ENCODE measurements at regions not wholly inside any gene's neighbourhood (a gene's known extent, or its start where the extent isn't known, plus 50 kb on each side); places are given as distances from the start of the nearest gene placed in this dataset.

DNA sequence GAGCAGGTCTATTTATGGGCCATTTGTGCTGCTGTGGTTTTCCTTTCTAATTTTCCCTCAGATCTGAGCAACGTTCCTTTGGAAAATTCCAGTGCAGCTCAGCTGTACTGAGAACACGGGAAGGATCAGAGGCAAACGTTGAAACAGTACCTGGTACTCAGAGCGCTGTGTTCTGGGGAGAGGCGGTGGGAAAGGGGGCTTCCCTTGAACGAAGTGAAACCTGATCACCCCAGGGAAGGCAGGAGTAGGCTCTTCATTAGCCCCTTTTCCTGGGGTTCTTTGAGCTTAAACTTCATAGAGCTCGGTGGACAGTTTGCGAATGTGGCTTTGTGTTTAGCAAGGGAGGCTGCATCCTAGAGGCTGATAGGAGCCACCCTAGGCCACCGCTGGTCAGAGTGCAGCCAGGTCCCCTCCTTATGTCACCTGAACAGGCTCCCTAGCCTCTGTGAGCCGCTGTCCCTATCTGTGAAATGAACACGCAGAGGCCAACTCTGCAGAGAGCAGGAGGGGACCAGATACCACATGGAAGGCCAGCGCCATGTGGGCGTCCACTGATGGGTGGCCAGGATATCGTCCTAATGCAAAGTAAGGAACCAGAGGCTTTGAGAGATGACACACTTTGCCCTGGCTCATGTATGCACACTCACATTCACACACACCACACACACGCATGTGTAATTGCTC, 1464.8 kb downstream of the BRD1 start:
- H3K9me3 ChIP-seq (ENCODE audit: low read depth) = no peaks in the 10 kb centered on the region
- H3K4me1 ChIP-seq (ENCODE audit: insufficient read depth) = no peaks in the 10 kb centered on the region
- H3K79me2 ChIP-seq (ENCODE audit: insufficient read depth) = no peaks in the 10 kb centered on the region
- H3K9ac ChIP-seq = no peak overlapping the region
- TF ChIP-seq EZH2 (IDR thresholded peaks at IDR 0.05; ENCODE audit: insufficient read depth, poor library complexity, severe bottlenecking) = no peak
- TF ChIP-seq EZH2phosphoT487 (IDR thresholded peaks at IDR 0.05; ENCODE audit: insufficient read depth, low read depth) = no peak
- in situ Hi-C loops (cut with MboI) = no loop called here
- no peaks in the 10 kb centered on the region for H3K27me3 ChIP-seq (replicated peaks; ENCODE audit: insufficient read depth)
- H2AFZ ChIP-seq = no peak overlapping the region
- H3K27ac ChIP-seq = no peak overlapping the region
- no peak overlapping the region for H3K4me2 ChIP-seq (ENCODE audit: unreplicated experiment)
- no peak for DNase-seq
- no peaks in the 10 kb centered on the region for H3F3A ChIP-seq (ENCODE audit: insufficient read depth)
- no peaks in the 10 kb centered on the region for H4K20me1 ChIP-seq (ENCODE audit: insufficient read depth)
- H3K4me3 ChIP-seq = no peak overlapping the region
- WGBS, 2 experiments (ENCODE audit: low coverage in 1 of 2, low lambda C conversion rate in 2 of 2, missing lambda C conversion rate in 2 of 2) = 49 to 51% methylated on average over 15 of the region's 15 CpGs
- H3K9me2 ChIP-seq (ENCODE audit: insufficient read depth) = no peaks in the 10 kb centered on the region
- no peaks in the 10 kb centered on the region for H3K36me3 ChIP-seq (ENCODE audit: low read depth)

DNA sequence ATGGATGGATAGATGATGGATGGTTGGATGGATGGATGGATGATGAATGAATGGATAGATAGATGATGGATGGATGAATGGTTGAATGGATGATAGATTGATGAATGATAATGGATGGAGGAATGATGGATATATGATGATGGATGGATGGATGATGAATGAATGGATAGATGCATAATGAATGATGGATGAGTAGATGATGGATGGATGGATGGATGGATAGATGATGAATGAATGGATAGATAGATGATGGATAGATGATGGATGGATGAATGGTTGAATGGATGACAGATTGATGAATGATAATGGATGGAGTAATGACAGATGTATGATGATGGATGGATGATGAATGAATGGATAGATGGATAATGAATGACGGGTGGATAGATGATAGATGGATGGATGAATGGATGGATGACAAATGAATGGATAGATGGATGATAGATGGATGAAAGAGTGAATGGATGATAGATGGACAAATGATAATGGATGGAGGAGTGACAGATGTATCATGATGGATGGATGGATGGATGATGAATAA, 1466.5 kb downstream of the BRD1 start:
- Histone ChIP-seq H3F3A (ENCODE audit: insufficient read depth) (no peaks in the 10 kb centered on the region), H3K27ac (no peak overlapping the region), H3K79me2 (ENCODE audit: insufficient read depth) (no peaks in the 10 kb centered on the region), H3K9me2 (ENCODE audit: insufficient read depth) (no peaks in the 10 kb centered on the region), H2AFZ (no peak overlapping the region), H3K9ac (no peak overlapping the region), H4K20me1 (ENCODE audit: insufficient read depth) (no peaks in the 10 kb centered on the region), H3K9me3 (ENCODE audit: low read depth) (no peaks in the 10 kb centered on the region), H3K4me1 (ENCODE audit: insufficient read depth) (no peaks in the 10 kb centered on the region), H3K27me3 (replicated peaks; ENCODE audit: insufficient read depth) (no peaks in the 10 kb centered on the region), H3K36me3 (ENCODE audit: low read depth) (no peaks in the 10 kb centered on the region), H3K4me3 (no peak overlapping the region), H3K4me2 (ENCODE audit: unreplicated experiment) (no peak overlapping the region)
- TF ChIP-seq EZH2phosphoT487 (IDR thresholded peaks at IDR 0.05; ENCODE audit: insufficient read depth, low read depth) (no peak), EZH2 (IDR thresholded peaks at IDR 0.05; ENCODE audit: insufficient read depth, poor library complexity, severe bottlenecking) (no peak)
- in situ Hi-C loops (cut with MboI) = no loop called here
- DNase-seq = no peak
- 67 to 76% methylated on average over 1 of the region's 1 CpG for WGBS, 2 experiments (ENCODE audit: low coverage in 1 of 2, low lambda C conversion rate in 2 of 2, missing lambda C conversion rate in 2 of 2)

DNA sequence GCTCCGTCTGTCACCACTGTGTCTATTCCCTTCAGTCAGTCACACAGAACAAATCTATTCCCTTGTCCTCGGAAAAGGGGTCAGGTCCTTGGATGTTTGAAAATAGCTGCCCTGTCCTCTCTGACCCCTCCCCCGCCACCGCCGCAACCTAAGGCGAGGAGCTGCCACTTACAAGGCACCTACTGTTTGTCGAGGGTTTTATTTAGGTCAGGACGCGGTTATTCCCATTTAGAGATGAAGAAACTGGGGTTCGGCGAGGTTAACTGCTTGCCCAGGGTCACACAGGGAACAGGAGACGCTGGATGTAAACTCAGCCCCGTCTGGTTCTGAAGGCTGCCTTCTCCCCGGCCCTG, 1468.1 kb downstream of the BRD1 start:
- no peaks in the 10 kb centered on the region for H3K9me2 ChIP-seq (ENCODE audit: insufficient read depth)
- DNase-seq = no peak
- H3K27me3 ChIP-seq (replicated peaks; ENCODE audit: insufficient read depth) = no peaks in the 10 kb centered on the region
- H3F3A ChIP-seq (ENCODE audit: insufficient read depth) = no peaks in the 10 kb centered on the region
- no peaks in the 10 kb centered on the region for H3K36me3 ChIP-seq (ENCODE audit: low read depth)
- H3K4me2 ChIP-seq (ENCODE audit: unreplicated experiment) = no peak overlapping the region
- H3K4me3 ChIP-seq = no peak overlapping the region
- no peaks in the 10 kb centered on the region for H3K79me2 ChIP-seq (ENCODE audit: insufficient read depth)
- no peaks in the 10 kb centered on the region for H3K4me1 ChIP-seq (ENCODE audit: insufficient read depth)
- no peaks in the 10 kb centered on the region for H3K9me3 ChIP-seq (ENCODE audit: low read depth)
- TF ChIP-seq EZH2phosphoT487 (IDR thresholded peaks at IDR 0.05; ENCODE audit: insufficient read depth, low read depth) = no peak
- no peak overlapping the region for H3K9ac ChIP-seq
- 70 to 71% methylated on average over 14 of the region's 14 CpGs for WGBS, 2 experiments (ENCODE audit: low coverage in 1 of 2, low lambda C conversion rate in 2 of 2, missing lambda C conversion rate in 2 of 2)
- H2AFZ ChIP-seq = no peak overlapping the region
- in situ Hi-C loops (cut with MboI) = no loop called here
- no peaks in the 10 kb centered on the region for H4K20me1 ChIP-seq (ENCODE audit: insufficient read depth)
- no peak overlapping the region for H3K27ac ChIP-seq

DNA sequence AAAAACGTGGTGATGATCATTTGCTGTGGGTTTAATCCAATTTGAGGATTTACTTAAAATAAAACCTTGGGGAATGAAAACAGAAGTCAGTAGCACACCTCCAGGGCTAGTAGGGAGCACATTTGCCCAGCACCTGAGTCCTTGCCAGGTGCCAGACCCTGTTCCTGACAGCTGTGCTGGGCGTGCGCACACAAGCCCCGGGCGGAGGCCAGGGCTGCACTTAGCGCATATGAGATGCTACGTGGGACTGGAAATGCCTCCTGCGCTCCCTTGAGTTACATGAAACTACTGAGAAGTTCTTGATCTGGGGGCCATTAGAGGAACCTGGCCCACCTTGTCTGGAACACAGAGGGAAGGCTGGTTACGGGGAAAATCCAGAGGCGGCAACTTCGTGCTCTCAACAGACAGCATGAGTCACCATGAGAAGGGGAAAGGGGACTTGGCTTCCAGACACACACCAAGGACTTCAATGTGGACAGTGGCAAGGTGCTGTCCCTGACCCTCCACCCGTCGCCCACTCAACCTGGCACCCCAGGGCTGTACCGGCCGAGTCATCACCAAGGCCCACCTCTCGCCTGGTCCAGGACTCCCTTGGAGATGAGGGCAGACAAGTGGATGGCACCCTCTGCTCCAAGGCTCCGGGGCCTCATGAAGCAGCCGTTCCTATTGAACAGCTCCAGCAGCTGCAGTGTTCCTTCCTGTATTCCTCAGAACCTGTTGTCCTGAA, 1468.6 kb downstream of the BRD1 start:
- H3K4me3 ChIP-seq = no peak overlapping the region
- no peaks in the 10 kb centered on the region for H3K79me2 ChIP-seq (ENCODE audit: insufficient read depth)
- no peaks in the 10 kb centered on the region for H3K4me1 ChIP-seq (ENCODE audit: insufficient read depth)
- H3K9me3 ChIP-seq (ENCODE audit: low read depth) = no peaks in the 10 kb centered on the region
- no peaks in the 10 kb centered on the region for H3F3A ChIP-seq (ENCODE audit: insufficient read depth)
- no peaks in the 10 kb centered on the region for H3K36me3 ChIP-seq (ENCODE audit: low read depth)
- no peak overlapping the region for H3K4me2 ChIP-seq (ENCODE audit: unreplicated experiment)
- H3K9me2 ChIP-seq (ENCODE audit: insufficient read depth) = no peaks in the 10 kb centered on the region
- H3K27ac ChIP-seq = no peak overlapping the region
- DNase-seq = no peak
- H2AFZ ChIP-seq = no peak overlapping the region
- H3K27me3 ChIP-seq (replicated peaks; ENCODE audit: insufficient read depth) = no peaks in the 10 kb centered on the region
- in situ Hi-C loops (cut with MboI) = no loop called here
- no peak overlapping the region for H3K9ac ChIP-seq
- H4K20me1 ChIP-seq (ENCODE audit: insufficient read depth) = no peaks in the 10 kb centered on the region
- no peak for TF ChIP-seq EZH2phosphoT487 (IDR thresholded peaks at IDR 0.05; ENCODE audit: insufficient read depth, low read depth)
- no peak for TF ChIP-seq EZH2 (IDR thresholded peaks at IDR 0.05; ENCODE audit: insufficient read depth, poor library complexity, severe bottlenecking)
- 73 to 74% methylated on average over 18 of the region's 18 CpGs for WGBS, 2 experiments (ENCODE audit: low coverage in 1 of 2, low lambda C conversion rate in 2 of 2, missing lambda C conversion rate in 2 of 2)
